ENCODE measurements at regions not wholly inside any gene's neighbourhood (a gene's known extent, or its start where the extent isn't known, plus 50 kb on each side); places are given as distances from the start of the nearest gene placed in this dataset.

DNA sequence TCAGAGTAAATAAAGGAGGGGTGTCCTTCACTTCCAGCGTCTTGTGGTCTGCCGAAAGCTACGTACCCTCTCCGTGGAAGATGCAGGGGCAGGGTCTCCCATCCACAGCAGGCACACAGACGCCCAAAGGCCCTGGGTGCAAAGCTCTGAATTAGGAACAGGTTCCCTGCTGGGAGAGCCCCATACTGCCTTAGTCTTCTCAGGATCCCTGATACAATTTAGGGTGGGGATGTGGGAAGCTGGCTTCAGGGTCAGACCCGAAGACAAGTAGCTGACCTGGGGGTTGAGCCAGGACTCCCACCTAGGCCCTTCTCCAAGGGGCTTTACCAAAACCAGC lies 74.1 kb downstream of the TTLL2 start:
- DNase-seq: no peak
- 82% methylated on average over 4 of the region's 6 CpGs for WGBS (ENCODE audit: insufficient coverage, low coverage, low lambda C conversion rate, missing lambda C conversion rate)
- TF ChIP-seq, protein P1, sequence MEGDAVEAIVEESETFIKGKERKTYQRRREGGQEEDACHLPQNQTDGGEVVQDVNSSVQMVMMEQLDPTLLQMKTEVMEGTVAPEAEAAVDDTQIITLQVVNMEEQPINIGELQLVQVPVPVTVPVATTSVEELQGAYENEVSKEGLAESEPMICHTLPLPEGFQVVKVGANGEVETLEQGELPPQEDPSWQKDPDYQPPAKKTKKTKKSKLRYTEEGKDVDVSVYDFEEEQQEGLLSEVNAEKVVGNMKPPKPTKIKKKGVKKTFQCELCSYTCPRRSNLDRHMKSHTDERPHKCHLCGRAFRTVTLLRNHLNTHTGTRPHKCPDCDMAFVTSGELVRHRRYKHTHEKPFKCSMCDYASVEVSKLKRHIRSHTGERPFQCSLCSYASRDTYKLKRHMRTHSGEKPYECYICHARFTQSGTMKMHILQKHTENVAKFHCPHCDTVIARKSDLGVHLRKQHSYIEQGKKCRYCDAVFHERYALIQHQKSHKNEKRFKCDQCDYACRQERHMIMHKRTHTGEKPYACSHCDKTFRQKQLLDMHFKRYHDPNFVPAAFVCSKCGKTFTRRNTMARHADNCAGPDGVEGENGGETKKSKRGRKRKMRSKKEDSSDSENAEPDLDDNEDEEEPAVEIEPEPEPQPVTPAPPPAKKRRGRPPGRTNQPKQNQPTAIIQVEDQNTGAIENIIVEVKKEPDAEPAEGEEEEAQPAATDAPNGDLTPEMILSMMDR (IDR thresholded peaks at IDR 0.05): no peak
- no peak for TF ChIP-seq POLR2A (IDR thresholded peaks at IDR 0.05)
- H3K27me3 ChIP-seq: no peaks in the 10 kb centered on the region
- H3K27ac ChIP-seq: no peak overlapping the region
- H3K36me3 ChIP-seq: no peaks in the 10 kb centered on the region
- no peaks in the 10 kb centered on the region for H3K9me3 ChIP-seq
- no peak for ATAC-seq
- peaks cover 0 to 32% (median 15%) of the 10 kb centered on the region in 4 donors for H3K4me1 ChIP-seq
- H3K4me3 ChIP-seq: no peak overlapping the region
- intact Hi-C loops (cut with DNase I): no loop called here

DNA sequence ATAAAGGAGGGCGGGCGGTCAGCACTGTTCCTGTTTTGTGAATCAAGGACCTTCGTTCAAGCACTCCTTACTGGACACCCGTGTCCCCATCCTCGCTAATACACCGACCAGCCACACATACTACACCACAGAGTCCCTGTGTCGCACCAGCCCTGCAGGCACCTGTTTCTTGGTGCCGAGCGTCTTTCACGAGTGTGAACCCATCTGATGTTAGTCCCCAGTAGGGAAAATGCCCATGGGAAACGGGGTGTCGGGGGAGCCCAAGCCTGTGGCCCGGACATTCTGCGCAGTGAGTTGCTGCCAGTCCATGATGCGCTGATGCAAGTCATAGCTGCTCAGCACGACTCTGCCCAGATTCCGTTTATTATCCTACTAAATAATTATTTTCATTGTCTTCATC lies 74.7 kb downstream of the TTLL2 start:
- intact Hi-C loops (cut with DNase I): no loop called here
- TF ChIP-seq, protein P1 (IDR thresholded peaks at IDR 0.05): no peak
- no peak for TF ChIP-seq POLR2A (IDR thresholded peaks at IDR 0.05)
- Histone ChIP-seq H3K4me1 (peaks cover 0 to 32% (median 15%) of the 10 kb centered on the region in 4 donors), H3K9me3 (no peaks in the 10 kb centered on the region), H3K27ac (no peak overlapping the region), H3K4me3 (no peak overlapping the region), H3K36me3 (no peaks in the 10 kb centered on the region), H3K27me3 (no peaks in the 10 kb centered on the region)
- ATAC-seq (no peak), DNase-seq (no peak)
- WGBS (ENCODE audit: insufficient coverage, low coverage, low lambda C conversion rate, missing lambda C conversion rate): 96% methylated on average over 11 of the region's 17 CpGs

DNA sequence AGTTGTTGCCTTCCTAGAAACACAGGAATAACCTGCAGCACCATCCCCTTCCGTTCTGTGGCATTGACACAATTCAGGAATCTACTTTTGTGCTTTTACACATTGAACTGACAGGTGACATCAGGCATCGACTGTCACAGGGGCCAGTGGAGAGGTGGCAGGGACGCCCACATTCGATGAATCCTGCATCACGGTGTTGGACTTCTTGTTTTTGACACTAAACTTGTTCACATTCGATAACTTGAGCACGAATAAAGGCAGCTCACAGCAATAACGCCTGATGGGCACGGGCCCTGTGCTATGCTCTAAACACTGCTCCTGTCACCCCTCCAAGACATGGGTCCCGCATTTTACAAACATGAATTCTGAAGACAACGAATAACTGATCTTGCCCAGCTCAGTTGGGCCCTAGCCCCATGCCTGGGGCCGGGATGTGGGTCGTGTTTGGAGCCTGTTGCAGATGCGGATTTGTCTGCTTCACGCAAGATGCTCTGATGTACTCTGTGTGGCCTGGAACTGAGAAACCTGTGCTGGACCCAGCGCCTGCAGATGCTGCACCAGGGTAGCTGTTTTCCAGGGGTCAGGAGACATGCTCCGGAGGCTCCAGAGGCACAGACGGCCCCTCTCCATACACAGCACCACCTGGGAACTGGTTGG lies 75.7 kb downstream of the TTLL2 start:
- peaks cover 0 to 32% (median 15%) of the 10 kb centered on the region in 4 donors for H3K4me1 ChIP-seq
- no peaks in the 10 kb centered on the region for H3K27me3 ChIP-seq
- H3K36me3 ChIP-seq: no peaks in the 10 kb centered on the region
- DNase-seq (no peak), ATAC-seq (no peak)
- H3K27ac ChIP-seq: no peak overlapping the region
- WGBS (ENCODE audit: insufficient coverage, low coverage, low lambda C conversion rate, missing lambda C conversion rate): 73% methylated on average over 6 of the region's 18 CpGs
- H3K9me3 ChIP-seq: no peaks in the 10 kb centered on the region
- intact Hi-C loops (cut with DNase I): no loop called here
- H3K4me3 ChIP-seq: no peak overlapping the region
- TF ChIP-seq, protein P1 (IDR thresholded peaks at IDR 0.05): no peak
- no peak for TF ChIP-seq POLR2A (IDR thresholded peaks at IDR 0.05)

DNA sequence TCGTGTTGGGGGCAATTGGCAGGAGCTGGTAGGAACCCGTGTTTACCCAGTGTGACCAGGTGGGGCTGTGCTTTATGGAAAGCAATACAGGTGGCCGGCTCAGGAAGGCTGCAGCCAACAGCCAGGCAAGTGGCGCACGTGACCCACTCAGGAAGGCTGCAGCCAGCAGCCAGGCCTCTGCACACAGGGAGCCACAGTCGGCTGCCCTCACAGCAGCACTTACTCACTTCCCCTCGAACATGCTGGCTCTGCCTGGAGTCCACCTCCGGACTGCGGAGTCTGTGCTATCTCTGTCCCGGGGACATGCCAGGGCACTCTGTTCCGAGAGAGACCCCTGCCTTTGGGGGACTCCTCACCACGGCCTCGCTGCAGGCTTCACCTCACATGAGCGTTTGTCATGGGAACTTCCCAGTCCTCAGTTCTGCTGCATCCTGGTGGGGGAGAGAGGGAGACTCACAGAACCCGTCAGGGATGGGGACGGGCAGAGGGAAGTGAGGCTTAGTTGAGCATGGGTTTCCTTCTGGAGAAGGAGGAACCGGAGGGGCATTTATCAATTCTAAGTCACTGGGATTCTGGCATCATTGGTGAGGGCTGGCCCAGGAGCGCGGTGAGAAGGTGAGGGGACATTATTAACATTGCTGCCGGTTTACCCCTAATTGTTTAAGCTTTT lies 76.8 kb downstream of the TTLL2 start:
- intact Hi-C loops (cut with DNase I): no loop called here
- peak; percentile 3 to 61 (median 30) for ATAC-seq
- WGBS (ENCODE audit: insufficient coverage, low coverage, low lambda C conversion rate, missing lambda C conversion rate): 56% methylated on average over 9 of the region's 20 CpGs

More for the DNA sequence above, 76.8 kb downstream of the TTLL2 start:
- H3K4me1 ChIP-seq: peaks cover 0 to 24% (median 11%) of the 10 kb centered on the region in 4 donors
- no peaks in the 10 kb centered on the region for H3K27me3 ChIP-seq
- no peak overlapping the region for H3K27ac ChIP-seq
- no peaks in the 10 kb centered on the region for H3K36me3 ChIP-seq
- TF ChIP-seq POLR2A (IDR thresholded peaks at IDR 0.05): no peak
- TF ChIP-seq, protein P1 (IDR thresholded peaks at IDR 0.05): no peak
- no peaks in the 10 kb centered on the region for H3K9me3 ChIP-seq
- DNase-seq: peak in 1 of 3 donors; percentile 47
- H3K4me3 ChIP-seq: no peak overlapping the region

All from right lobe of liver (tissue), 6 donors.